KOPT-K1 (cell line): ENCODE measurements at regions not wholly inside any gene's neighbourhood (a gene's known extent, or its start where the extent isn't known, plus 50 kb on each side); places are given as distances from the start of the nearest gene placed in this dataset.

Experiments used
- H3K27ac ChIP-seq: fragments of 200-600 bp; sonication (generic); 2 replicates; pipeline ENCODE4 v1.5.1; 2016; ENCODE audit warnings: antibody characterized with exemption, mild to moderate bottlenecking, low read depth, low read length; ENCODE audit not compliant: poor library complexity, severe bottlenecking
- H3K36me3 ChIP-seq: fragments of 200-600 bp; sonication (generic); 2 replicates; pipeline ENCODE4 v1.5.1; 2017; ENCODE audit warnings: antibody characterized with exemption, mild to moderate bottlenecking, low read length, moderate library complexity; ENCODE audit not compliant: insufficient read depth
- H3K9me3 ChIP-seq: fragments of 200-600 bp; sonication (generic); 2 replicates; pipeline ENCODE4 v1.5.1; 2017; ENCODE audit warnings: antibody characterized with exemption, low read length, mild to moderate bottlenecking; ENCODE audit not compliant: insufficient read depth, poor library complexity, severe bottlenecking

GRCh38 chr2:16496426-16497388, 168.9 kb downstream of the CYRIA start:
- H3K9me3 ChIP-seq: no peaks in the 10 kb centered on the region
- H3K27ac ChIP-seq: no peak overlapping the region
- no peaks in the 10 kb centered on the region for H3K36me3 ChIP-seq

GRCh38 chr2:16495509-16496208, 170.0 kb downstream of the CYRIA start:
- Histone ChIP-seq H3K36me3 (no peaks in the 10 kb centered on the region), H3K27ac (no peak overlapping the region), H3K9me3 (no peaks in the 10 kb centered on the region)

- no peak overlapping the region for H3K27ac ChIP-seq
- H3K36me3 ChIP-seq: no peaks in the 10 kb centered on the region
- no peaks in the 10 kb centered on the region for H3K9me3 ChIP-seq
Observed at GRCh38 chr2:16494836-16495508, 170.7 kb downstream of the CYRIA start.

GRCh38 chr2:16493788-16494187, 171.8 kb downstream of the CYRIA start:
- Histone ChIP-seq H3K27ac (no peak overlapping the region), H3K9me3 (no peaks in the 10 kb centered on the region), H3K36me3 (no peaks in the 10 kb centered on the region)

- H3K9me3 ChIP-seq: no peaks in the 10 kb centered on the region
- H3K27ac ChIP-seq: no peak overlapping the region
- H3K36me3 ChIP-seq: no peaks in the 10 kb centered on the region
Observed at GRCh38 chr2:16487686-16488085, 177.9 kb downstream of the CYRIA start.

- H3K27ac ChIP-seq: no peak overlapping the region
Observed at GRCh38 chr2:16485251-16485650, 180.4 kb downstream of the CYRIA start.

GRCh38 chr2:16482460-16482859, 183.2 kb downstream of the CYRIA start:
- Histone ChIP-seq H3K27ac (no peak overlapping the region), H3K36me3 (no peaks in the 10 kb centered on the region), H3K9me3 (no peaks in the 10 kb centered on the region)

More at GRCh38 chr2:16485251-16485650, 180.4 kb downstream of the CYRIA start:
- Histone ChIP-seq H3K36me3 (no peaks in the 10 kb centered on the region), H3K9me3 (no peaks in the 10 kb centered on the region)

GRCh38 chr2:16481351-16481750, 184.3 kb downstream of the CYRIA start:
- H3K9me3 ChIP-seq: no peaks in the 10 kb centered on the region
- no peaks in the 10 kb centered on the region for H3K36me3 ChIP-seq
- H3K27ac ChIP-seq: no peak overlapping the region

- H3K27ac ChIP-seq: no peak overlapping the region
- no peaks in the 10 kb centered on the region for H3K36me3 ChIP-seq
- no peaks in the 10 kb centered on the region for H3K9me3 ChIP-seq
Observed at GRCh38 chr2:16479721-16480120, 185.9 kb downstream of the CYRIA start.

GRCh38 chr2:16478434-16479210, 187.0 kb downstream of the CYRIA start:
- H3K9me3 ChIP-seq: no peaks in the 10 kb centered on the region
- no peaks in the 10 kb centered on the region for H3K36me3 ChIP-seq
- H3K27ac ChIP-seq: no peak overlapping the region

- Histone ChIP-seq H3K36me3 (no peaks in the 10 kb centered on the region), H3K9me3 (no peaks in the 10 kb centered on the region)
Observed at GRCh38 chr2:16477648-16478047, 188.0 kb downstream of the CYRIA start.

GRCh38 chr2:16476866-16477265, 188.8 kb downstream of the CYRIA start:
- Histone ChIP-seq H3K36me3 (no peaks in the 10 kb centered on the region), H3K27ac (no peak overlapping the region), H3K9me3 (no peaks in the 10 kb centered on the region)

More at GRCh38 chr2:16477648-16478047, 188.0 kb downstream of the CYRIA start:
- no peak overlapping the region for H3K27ac ChIP-seq

- Histone ChIP-seq H3K27ac (no peak overlapping the region), H3K9me3 (no peaks in the 10 kb centered on the region)
Observed at GRCh38 chr2:16475986-16476567, 189.6 kb downstream of the CYRIA start.

GRCh38 chr2:16475586-16475985, 190.0 kb downstream of the CYRIA start:
- Histone ChIP-seq H3K36me3 (no peaks in the 10 kb centered on the region), H3K27ac (no peak overlapping the region), H3K9me3 (no peaks in the 10 kb centered on the region)

More at GRCh38 chr2:16475986-16476567, 189.6 kb downstream of the CYRIA start:
- no peaks in the 10 kb centered on the region for H3K36me3 ChIP-seq
